A549 (cell line): ENCODE measurements at regions not wholly inside any gene's neighbourhood (a gene's known extent, or its start where the extent isn't known, plus 50 kb on each side); places are given as distances from the start of the nearest gene placed in this dataset.
"Not testable (repeated sequence)": the region's sequence is repeated elsewhere in the genome, so short reads cannot be mapped to it uniquely, and the experiment has no call there.

ENCODE experiments used
- ATAC-seq, 2 experiments: fragments of 200-7000 bp in 1 of 2; fragments of >200 bp in 1 of 2; cut with Nextera tagmentation in 1 of 2; cut with Tn5 transposase in 1 of 2; 3 replicates each; pipeline versions ENCODE4 v1.8.0 to v1.9.1; 2018 to 2020; ENCODE audit warnings: mild to moderate bottlenecking in 1 of 2, moderate library complexity in 1 of 2
- CTCF ChIA-PET: fragments of 300-600 bp; sonication (Branson Sonifier 250); formaldehyde crosslinking; extraction: SDS; loops from one replicate; lab custom pipeline; 2021; ENCODE audit warnings: antibody characterized with exemption, inconsistent platforms; lab: Yijun Ruan, JAX
- POLR2A ChIA-PET: fragments of 350-600 bp; formaldehyde crosslinking; extraction: SDS; loops from one replicate; lab custom pipeline; 2021; ENCODE audit warnings: antibody characterized with exemption, inconsistent platforms; lab: Yijun Ruan, JAX
- DNase-seq, 2 experiments: peaks; one replicate each; pipeline versions ENCODE4 v3.0.0 to v3.0.0-alpha.2; 2011 to 2016; ENCODE audit warnings: low read depth in 1 of 2, low spot score in 1 of 2
- FAIRE-seq: peaks from 2 replicates; lab custom pipeline; 2011; peaks lifted over from hg19 to GRCh38; lab: Jason Lieb, UNC
- H3K27ac ChIP-seq, 2 experiments: fragments of >200 bp; sonication (Bioruptor Twin); formaldehyde crosslinking; 3 replicates each; pipeline ENCODE4 v1.5.1; 2016 to 2017
- H3K4me1 ChIP-seq: fragments of >200 bp; sonication (Bioruptor Twin); formaldehyde crosslinking; 3 replicates; pipeline ENCODE4 v1.6.1; 2016
- H3K4me2 ChIP-seq: fragments of >200 bp; sonication (Bioruptor Twin); formaldehyde crosslinking; 3 replicates; pipeline ENCODE4 v1.6.1; 2016
- H3K4me3 ChIP-seq: fragments of >200 bp; sonication (Bioruptor Twin); formaldehyde crosslinking; 3 replicates; pipeline ENCODE4 v1.5.1; 2016
- H3K9me3 ChIP-seq: fragments of >200 bp; sonication (Bioruptor Twin); formaldehyde crosslinking; 3 replicates; pipeline ENCODE4 v1.6.1; 2016
- CBX2 ChIP-seq: fragments of 200-600 bp; sonication (generic); IDR thresholded peaks from 2 replicates; pipeline ENCODE4 v1.6.1; 2016; ENCODE audit warnings: low read depth, mild to moderate bottlenecking, borderline replicate concordance
- CEBPB ChIP-seq, 2 experiments: fragments of >200 bp in 1 of 2; sonication (Bioruptor Twin) in 1 of 2; formaldehyde crosslinking in 1 of 2; IDR thresholded peaks; 2 replicates each; pipeline ENCODE4 v1.6.1; 2012 to 2016
- EHMT2 ChIP-seq: fragments of 200-600 bp; sonication (generic); IDR thresholded peaks from 2 replicates; pipeline ENCODE4 v1.6.1; 2016; ENCODE audit warnings: antibody characterized with exemption, low read depth, mild to moderate bottlenecking, moderate library complexity
- FOSL2 ChIP-seq, 2 experiments: fragments of 450-650 bp in 1 of 2; fragments of >200 bp in 1 of 2; sonication (Bioruptor Twin) in 1 of 2; formaldehyde crosslinking; IDR thresholded peaks; 2 replicates each; pipeline versions ENCODE4 v1.5.0 to v1.6.1; 2016 to 2020; ENCODE audit warnings: mild to moderate bottlenecking in 1 of 2, moderate library complexity in 1 of 2
- GATA3 ChIP-seq: IDR thresholded peaks from 2 replicates; pipeline ENCODE4 v1.6.1; 2012; ENCODE audit warnings: borderline replicate concordance
- HMGXB4 ChIP-seq: fragments of 250-450 bp; sonication (Bioruptor Pico); IDR thresholded peaks from 2 replicates; pipeline ENCODE4 v1.5.0; 2021; ENCODE audit warnings: mild to moderate bottlenecking, moderate library complexity, borderline replicate concordance
- JUNB ChIP-seq: fragments of >200 bp; sonication (Bioruptor Twin); formaldehyde crosslinking; IDR thresholded peaks from 2 replicates; pipeline ENCODE4 v1.6.1; 2016
- MAZ ChIP-seq: fragments of 150-350 bp; IDR thresholded peaks from 2 replicates; pipeline ENCODE4 v1.6.1; 2014; ENCODE audit warnings: antibody characterized with exemption, low read depth, low read length, borderline replicate concordance
- NFE2L2 ChIP-seq: fragments of 150-350 bp; conservative IDR thresholded peaks from 2 replicates; pipeline ENCODE4 v1.6.1; 2014; ENCODE audit warnings: low read length
- NPAS2 ChIP-seq: fragments of 250-450 bp; sonication (Bioruptor Pico); IDR thresholded peaks from 2 replicates; pipeline ENCODE4 v1.8.0; 2022; ENCODE audit warnings: mild to moderate bottlenecking, moderate library complexity, borderline replicate concordance
- RCOR1 ChIP-seq: fragments of 150-350 bp; IDR thresholded peaks from 2 replicates; pipeline ENCODE4 v1.6.1; 2014; ENCODE audit warnings: antibody characterized with exemption, low read length, low read depth
- SMC3 ChIP-seq: fragments of >200 bp; sonication (Bioruptor Twin); formaldehyde crosslinking; IDR thresholded peaks from 3 replicates; pipeline ENCODE4 v1.6.1; 2018; ENCODE audit warnings: inconsistent platforms
- USF2 ChIP-seq: fragments of 450-650 bp; IDR thresholded peaks from 2 replicates; pipeline ENCODE4 v1.6.1; 2014; ENCODE audit warnings: antibody characterized with exemption
- ZC3H11A ChIP-seq: fragments of 450-650 bp; IDR thresholded peaks from 2 replicates; pipeline ENCODE4 v1.6.1; 2014; ENCODE audit warnings: antibody characterized with exemption, mild to moderate bottlenecking
- ZNF302 ChIP-seq: fragments of 250-450 bp; sonication (Bioruptor Pico); IDR thresholded peaks from 2 replicates; pipeline ENCODE4 v1.9.0; 2021; ENCODE audit warnings: inconsistent platforms, mild to moderate bottlenecking, moderate library complexity
- WGBS: methylation state at CpG from one replicate; pipeline ENCODE4 v1.1.6; 2017; ENCODE audit errors: missing lambda C conversion rate; 5-methylcytosine and 5-hydroxymethylcytosine counted together

- Histone ChIP-seq H3K4me1 (no peaks in the 10 kb centered on the region), H3K4me3 (no peak overlapping the region), H3K27ac (no peak overlapping the region), H3K9me3 (no peaks in the 10 kb centered on the region), H3K4me2 (no peak overlapping the region)
- DNase-seq, result no peak
- no peak for ATAC-seq
- FAIRE-seq, result no peak
- POLR2A ChIA-PET, result no interaction called here
- 23% methylated on average over 3 of the region's 3 CpGs for WGBS
- CTCF ChIA-PET, result no interaction called here
- no peak for TF ChIP-seq JUNB
- no peak for TF ChIP-seq SMC3
- TF ChIP-seq GATA3, result no peak
- no peak for TF ChIP-seq HMGXB4 (CRISPR knock-in tag)
- TF ChIP-seq RCOR1, result no peak
- no peak for TF ChIP-seq ZC3H11A
- no peak for TF ChIP-seq EHMT2
- no peak for TF ChIP-seq CEBPB (IDR thresholded peaks at IDR 0.05)
These were observed 93.9 kb upstream of the C1QTNF7 start for GRCh38 chr4:15333692-15334633.

GRCh38 chr4:15336410-15337167 is 91.2 kb upstream of the C1QTNF7 start:
- TF ChIP-seq CBX2, result no peak
- TF ChIP-seq NFE2L2, result no peak
- TF ChIP-seq ZNF302 (CRISPR knock-in tag), result no peak
- no peak for TF ChIP-seq FOSL2 (IDR thresholded peaks at IDR 0.05)
- no peak for TF ChIP-seq FOSL2 (CRISPR knock-in tag; IDR thresholded peaks at IDR 0.05)
- TF ChIP-seq MAZ, result no peak
- TF ChIP-seq NPAS2 (CRISPR knock-in tag), result no peak
- TF ChIP-seq USF2, result no peak
- TF ChIP-seq, all 56 proteins: peak for 0
- Histone ChIP-seq H3K4me2 (no peak overlapping the region), H3K27ac (no peak overlapping the region), H3K4me3 (no peak overlapping the region), H3K4me1 (no peaks in the 10 kb centered on the region), H3K9me3 (no peaks in the 10 kb centered on the region)
- no peak for FAIRE-seq
- ChIA-PET POLR2A (no interaction called here), CTCF (no interaction called here)
- DNase-seq, result no peak
- 34% methylated on average over 8 of the region's 8 CpGs for WGBS
- ATAC-seq, result no peak

GRCh38 chr4:15337168-15337657 is 90.6 kb upstream of the C1QTNF7 start:
- POLR2A ChIA-PET, H3K27ac ChIP-seq, H3K4me2 ChIP-seq, DNase-seq, CTCF ChIA-PET, FAIRE-seq, H3K9me3 ChIP-seq, ATAC-seq, H3K4me3 ChIP-seq, H3K4me1 ChIP-seq: not testable (repeated sequence)
- 10% methylated on average over 2 of the region's 2 CpGs for WGBS
